ENCODE measurements at regions not wholly inside any gene's neighbourhood (a gene's known extent, or its start where the extent isn't known, plus 50 kb on each side); places are given as distances from the start of the nearest gene placed in this dataset.
A peak's percentile ranks its signal among the peaks of the same experiment; 100 is the strongest.
"Not testable (repeated sequence)": the region's sequence is repeated elsewhere in the genome, so short reads cannot be mapped to it uniquely, and the experiment has no call there.

DNA sequence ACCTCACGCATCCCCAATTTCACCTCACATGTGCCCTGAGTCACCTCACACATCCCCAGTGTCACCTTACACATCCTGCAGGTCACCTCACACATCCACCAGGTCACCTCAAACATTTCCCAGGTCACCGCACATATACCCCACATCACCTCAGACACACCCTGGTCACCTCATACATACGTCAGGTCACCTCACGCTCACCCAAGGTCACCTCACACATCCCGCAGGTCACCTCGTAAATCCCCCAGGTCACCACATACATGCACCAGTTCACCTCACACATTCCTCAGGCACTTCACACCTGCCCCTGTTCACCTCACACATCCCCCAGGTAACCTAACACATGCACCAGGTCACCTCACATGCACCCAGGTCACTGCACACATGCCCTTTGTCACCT lies 864.0 kb downstream of the TMEM121 start:
- TF ChIP-seq, protein P1, sequence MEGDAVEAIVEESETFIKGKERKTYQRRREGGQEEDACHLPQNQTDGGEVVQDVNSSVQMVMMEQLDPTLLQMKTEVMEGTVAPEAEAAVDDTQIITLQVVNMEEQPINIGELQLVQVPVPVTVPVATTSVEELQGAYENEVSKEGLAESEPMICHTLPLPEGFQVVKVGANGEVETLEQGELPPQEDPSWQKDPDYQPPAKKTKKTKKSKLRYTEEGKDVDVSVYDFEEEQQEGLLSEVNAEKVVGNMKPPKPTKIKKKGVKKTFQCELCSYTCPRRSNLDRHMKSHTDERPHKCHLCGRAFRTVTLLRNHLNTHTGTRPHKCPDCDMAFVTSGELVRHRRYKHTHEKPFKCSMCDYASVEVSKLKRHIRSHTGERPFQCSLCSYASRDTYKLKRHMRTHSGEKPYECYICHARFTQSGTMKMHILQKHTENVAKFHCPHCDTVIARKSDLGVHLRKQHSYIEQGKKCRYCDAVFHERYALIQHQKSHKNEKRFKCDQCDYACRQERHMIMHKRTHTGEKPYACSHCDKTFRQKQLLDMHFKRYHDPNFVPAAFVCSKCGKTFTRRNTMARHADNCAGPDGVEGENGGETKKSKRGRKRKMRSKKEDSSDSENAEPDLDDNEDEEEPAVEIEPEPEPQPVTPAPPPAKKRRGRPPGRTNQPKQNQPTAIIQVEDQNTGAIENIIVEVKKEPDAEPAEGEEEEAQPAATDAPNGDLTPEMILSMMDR (IDR thresholded peaks at IDR 0.05): no peak
- FAIRE-seq: no peak
- intact Hi-C loops (cut with DNase I): no loop called here

DNA sequence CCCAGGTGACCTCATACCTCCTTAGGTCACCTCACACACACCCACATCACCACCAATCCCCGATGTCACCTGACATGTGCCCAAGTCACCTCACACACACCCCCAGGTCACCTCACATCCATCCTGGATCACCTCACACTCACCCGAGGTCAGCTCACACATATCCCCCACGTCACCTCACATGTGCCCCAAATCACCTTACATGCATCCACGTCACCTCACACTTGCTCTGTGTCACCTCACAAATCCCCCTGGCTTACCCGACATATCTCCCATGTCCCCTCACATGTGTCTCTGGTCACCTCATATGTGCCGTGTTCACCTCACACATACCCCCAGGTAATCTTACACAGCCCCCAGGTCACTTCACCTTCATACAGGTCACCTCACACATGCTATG lies 864.6 kb downstream of the TMEM121 start:
- TF ChIP-seq, protein P1 (IDR thresholded peaks at IDR 0.05): no peak
- DNase-seq (no peak), ATAC-seq (no peak), FAIRE-seq (no peak)
- Histone ChIP-seq H3K36me3 (no peaks in the 10 kb centered on the region), H3K4me3 (no peak overlapping the region), H3K9me3 (no peaks in the 10 kb centered on the region), H3K4me1 (no peaks in the 10 kb centered on the region), H3K27ac (no peak overlapping the region), H3K27me3 (peaks cover 0 to 18% (median 0%) of the 10 kb centered on the region in 4 donors)
- 42 to 60% methylated on average over 6 of the region's 6 CpGs for WGBS, 2 donors
- intact Hi-C loops (cut with DNase I): no loop called here

More for the DNA sequence above, 864.0 kb downstream of the TMEM121 start:
- 64 to 71% methylated on average over 6 of the region's 6 CpGs for whole genome bisulfite sequencing, 2 donors
- Histone ChIP-seq H3K4me3 (no peak overlapping the region), H3K4me1 (no peaks in the 10 kb centered on the region), H3K27ac (no peak overlapping the region), H3K36me3 (no peaks in the 10 kb centered on the region), H3K9me3 (no peaks in the 10 kb centered on the region), H3K27me3 (peaks cover 0 to 18% (median 0%) of the 10 kb centered on the region in 4 donors)
- DNase-seq: no peak
- ATAC-seq: no peak

DNA sequence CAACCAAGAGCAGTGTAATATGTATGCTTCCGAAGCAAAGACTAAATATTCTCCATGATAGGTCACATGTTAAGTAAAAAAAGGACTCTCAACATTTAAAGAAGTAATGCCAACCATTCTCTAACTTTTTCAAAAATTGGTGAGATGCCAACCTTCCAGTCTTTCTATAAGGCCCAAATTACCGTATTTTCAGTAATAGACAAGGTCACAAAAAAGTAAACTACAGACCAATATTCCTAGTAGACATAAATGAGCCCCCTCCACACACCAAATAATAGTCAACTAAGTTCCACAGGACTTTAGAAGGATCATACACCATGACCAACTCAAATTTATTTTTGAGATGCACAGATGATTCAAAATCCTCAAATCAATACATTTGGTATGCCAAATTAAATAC lies 867.4 kb downstream of the TMEM121 start:
- intact Hi-C loops (cut with DNase I): no loop called here
- no peak for ATAC-seq
- no peak for FAIRE-seq
- Histone ChIP-seq H3K9me3 (no peaks in the 10 kb centered on the region), H3K4me1 (no peaks in the 10 kb centered on the region), H3K27ac (no peak overlapping the region), H3K36me3 (no peaks in the 10 kb centered on the region), H3K27me3 (peaks cover 0 to 9% (median 0%) of the 10 kb centered on the region in 4 donors), H3K4me3 (no peak overlapping the region)
- TF ChIP-seq, protein P1 (IDR thresholded peaks at IDR 0.05): no peak
- 52 to 53% methylated on average over 2 of the region's 2 CpGs for WGBS, 2 donors
- DNase-seq: no peak

DNA sequence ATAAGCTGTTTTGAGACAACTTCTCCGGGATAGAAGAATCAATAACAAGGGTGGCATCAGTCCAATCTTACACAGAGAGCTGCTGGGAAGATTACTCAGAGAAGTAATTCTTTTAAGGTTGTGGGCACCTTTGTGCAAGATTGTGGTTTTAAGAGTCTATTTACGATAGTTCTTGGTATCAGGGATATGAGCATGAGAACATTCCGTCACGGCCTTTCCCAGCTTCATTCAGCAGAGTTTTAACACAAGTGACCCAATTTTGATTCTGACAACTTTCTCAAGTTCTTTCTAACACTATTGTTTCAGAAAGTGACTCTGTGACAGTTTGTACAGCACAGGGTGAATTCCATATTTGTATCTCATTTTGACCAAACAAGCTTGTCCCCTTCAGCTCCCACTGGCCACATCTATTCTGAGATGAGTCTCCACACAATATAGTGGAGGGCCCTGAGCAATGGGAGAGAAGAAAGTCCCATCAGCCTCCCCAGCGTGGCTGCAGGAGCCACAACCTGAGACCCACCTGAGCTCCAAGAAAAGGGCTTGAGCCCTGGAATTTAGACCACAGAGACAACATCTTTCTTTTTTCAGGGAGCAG lies 869.2 kb downstream of the TMEM121 start:
- no peak overlapping the region for H3K27ac ChIP-seq
- H3K4me3 ChIP-seq: no peak overlapping the region
- H3K9me3 ChIP-seq: no peaks in the 10 kb centered on the region
- TF ChIP-seq, protein P1 (IDR thresholded peaks at IDR 0.05): no peak
- H3K36me3 ChIP-seq: no peaks in the 10 kb centered on the region
- WGBS, 2 donors: 38 to 40% methylated on average over 5 of the region's 5 CpGs
- DNase-seq (no peak), FAIRE-seq (no peak), ATAC-seq (no peak)
- intact Hi-C loops (cut with DNase I): no loop called here
- peaks cover 0 to 9% (median 0%) of the 10 kb centered on the region in 4 donors for H3K27me3 ChIP-seq
- H3K4me1 ChIP-seq: no peaks in the 10 kb centered on the region

DNA sequence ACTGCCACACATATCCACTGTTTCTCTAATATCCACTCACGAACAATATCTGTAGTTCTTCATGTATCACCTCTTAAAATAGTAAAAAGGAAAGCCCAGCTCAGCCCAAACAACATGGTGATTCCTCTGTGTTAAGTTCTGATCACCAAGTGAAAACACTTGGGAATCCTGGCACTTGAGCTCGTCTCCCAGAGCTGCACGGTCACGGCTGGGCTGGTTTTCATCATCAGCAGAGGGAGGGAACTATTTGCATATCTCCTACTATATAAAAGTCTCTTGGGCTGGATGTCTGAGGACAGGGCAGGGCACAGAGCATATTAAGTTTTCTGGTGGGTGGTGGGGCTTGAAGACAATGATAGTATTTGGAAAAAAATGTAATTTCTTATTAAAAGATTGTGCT lies 870.6 kb downstream of the TMEM121 start:
- no peak for FAIRE-seq
- no peak overlapping the region for H3K27ac ChIP-seq
- intact Hi-C loops (cut with DNase I): no loop called here
- no peak for ATAC-seq
- H3K4me3 ChIP-seq: no peak overlapping the region
- H3K9me3 ChIP-seq: no peaks in the 10 kb centered on the region
- no peak for DNase-seq
- H3K27me3 ChIP-seq: no peaks in the 10 kb centered on the region
- TF ChIP-seq, protein P1 (IDR thresholded peaks at IDR 0.05): no peak
- 47 to 48% methylated on average over 4 of the region's 4 CpGs for WGBS, 2 donors
- H3K4me1 ChIP-seq: no peaks in the 10 kb centered on the region
- no peaks in the 10 kb centered on the region for H3K36me3 ChIP-seq

DNA sequence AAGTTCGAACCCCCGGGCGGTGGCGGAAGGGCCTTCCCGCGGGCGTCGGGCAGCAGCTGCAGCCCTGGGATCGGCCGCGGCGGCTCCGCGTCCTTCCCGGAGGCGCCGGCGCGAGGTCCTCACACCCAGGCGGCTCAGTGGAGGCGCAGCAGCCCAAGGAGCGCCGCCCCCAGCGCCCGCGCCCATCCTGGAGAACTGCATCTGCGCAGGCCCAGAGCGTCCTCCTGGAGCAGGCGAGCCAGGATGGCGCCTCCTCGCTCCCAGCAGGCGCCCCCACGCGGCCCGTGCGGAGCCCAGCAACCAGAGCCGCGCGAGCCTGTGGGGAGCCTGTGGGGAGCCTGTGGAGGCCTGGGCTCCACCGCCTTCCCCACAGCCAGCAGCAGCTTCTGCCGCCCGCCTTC lies 872.5 kb downstream of the TMEM121 start:
- intact Hi-C loops (cut with DNase I); ATAC-seq; H3K4me3 ChIP-seq; H3K9me3 ChIP-seq; DNase-seq; H3K27ac ChIP-seq; H3K27me3 ChIP-seq; H3K36me3 ChIP-seq; H3K4me1 ChIP-seq; FAIRE-seq: not testable (repeated sequence)
- 61 to 63% methylated on average over 27 to 42 of the region's 42 CpGs for whole genome bisulfite sequencing, 2 donors

DNA sequence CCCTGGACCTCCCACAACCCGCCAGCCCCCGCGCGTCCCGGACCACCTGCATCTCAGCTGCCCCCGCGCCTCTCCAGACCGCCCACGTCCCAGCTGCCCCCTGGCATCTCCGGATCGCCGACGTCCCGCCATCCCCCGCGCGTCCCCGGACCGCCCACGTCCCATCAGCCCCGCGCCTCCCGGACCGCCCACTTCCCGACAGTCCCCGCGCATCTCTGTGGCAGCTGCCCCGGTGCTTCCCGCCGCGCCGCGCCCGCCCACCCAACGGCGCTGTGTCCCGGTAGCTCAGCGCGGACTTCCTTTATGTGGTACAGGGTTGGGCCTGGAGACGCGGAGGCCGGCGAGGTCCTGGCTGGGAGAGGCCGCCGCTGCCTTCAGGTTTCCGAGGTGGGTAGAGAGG lies 874.9 kb downstream of the TMEM121 start:
- DNase-seq; H3K4me3 ChIP-seq; H3K27me3 ChIP-seq; H3K9me3 ChIP-seq; intact Hi-C loops (cut with DNase I); ATAC-seq; H3K4me1 ChIP-seq; H3K27ac ChIP-seq; H3K36me3 ChIP-seq; FAIRE-seq: not testable (repeated sequence)
- WGBS, 2 donors: 76 to 77% methylated on average over 37 to 46 of the region's 46 CpGs

DNA sequence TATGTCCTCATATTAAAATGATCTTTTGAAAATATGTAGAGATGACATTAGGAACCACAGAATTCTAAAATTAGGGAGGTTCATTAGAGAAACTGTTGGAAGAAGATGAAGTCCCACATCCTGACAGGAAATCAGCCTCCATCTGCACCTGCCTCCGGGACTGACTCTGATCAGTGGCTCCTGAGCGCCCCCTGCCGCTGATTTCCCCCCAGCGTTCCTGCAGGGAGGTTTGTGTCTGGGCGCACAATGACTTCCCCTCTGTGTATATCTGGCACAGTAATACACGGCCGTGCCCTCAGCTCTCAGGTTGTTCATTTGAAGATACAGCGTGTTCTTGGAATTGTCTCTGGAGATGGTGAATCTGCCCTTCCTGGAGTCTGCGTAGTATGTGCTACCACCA lies 883.8 kb downstream of the TMEM121 start:
- H3K9me3 ChIP-seq; intact Hi-C loops (cut with DNase I); ATAC-seq; FAIRE-seq; H3K4me1 ChIP-seq; H3K4me3 ChIP-seq; H3K27me3 ChIP-seq; H3K27ac ChIP-seq; H3K36me3 ChIP-seq: not testable (repeated sequence)
- 39 to 54% methylated on average over 9 of the region's 9 CpGs for WGBS, 2 donors
- peak in 1 of 6 donors; percentile 17 for DNase-seq
